ACHN (cell line): ENCODE measurements at regions not wholly inside any gene's neighbourhood (a gene's known extent, or its start where the extent isn't known, plus 50 kb on each side); places are given as distances from the start of the nearest gene placed in this dataset.
"Not testable (repeated sequence)": the region's sequence is repeated elsewhere in the genome, so short reads cannot be mapped to it uniquely, and the experiment has no call there.

Experiments
- DNase-seq: peaks from one replicate; pipeline ENCODE4 v3.0.0-alpha.2; 2015
- in situ Hi-C: cut with HindIII; loops from 2 replicates; pipeline ENCODE4 v1.10.0; 2017; ENCODE audit warnings: low sequenced_read_pairs, low pct_ligation_motif_present, low pct_unique_long_range_greater_than_20kb

GRCh38 chr16:25571712-25572111 is 120.0 kb upstream of the HS3ST4 start:
- no peak for DNase-seq
- in situ Hi-C loops: no loop called here

- in situ Hi-C loops: no loop called here
- DNase-seq: no peak
Measured at GRCh38 chr16:25570131-25570530, 121.6 kb upstream of the HS3ST4 start.

- DNase-seq: no peak
Measured at GRCh38 chr16:25568991-25569390, 122.8 kb upstream of the HS3ST4 start.

GRCh38 chr16:25566183-25566582 is 125.6 kb upstream of the HS3ST4 start:
- DNase-seq: no peak
- in situ Hi-C loops: no loop called here

More at GRCh38 chr16:25568991-25569390, 122.8 kb upstream of the HS3ST4 start:
- in situ Hi-C loops: no loop called here

- DNase-seq: no peak
- in situ Hi-C loops: no loop called here
Measured at GRCh38 chr16:25563700-25564099, 128.1 kb upstream of the HS3ST4 start.

- DNase-seq, in situ Hi-C loops: not testable (repeated sequence)
Measured at GRCh38 chr16:25561723-25562122, 130.0 kb upstream of the HS3ST4 start.

- DNase-seq, in situ Hi-C loops: not testable (repeated sequence)
Measured at GRCh38 chr16:25556968-25557312, 134.8 kb upstream of the HS3ST4 start.

GRCh38 chr16:25556289-25556967 is 135.3 kb upstream of the HS3ST4 start:
- in situ Hi-C loops, DNase-seq: not testable (repeated sequence)

GRCh38 chr16:25553711-25554436 is 137.9 kb upstream of the HS3ST4 start:
- peak; percentile 8 for DNase-seq
- in situ Hi-C loops: no loop called here

GRCh38 chr16:25550647-25551046 is 141.1 kb upstream of the HS3ST4 start:
- DNase-seq: no peak

GRCh38 chr16:25546791-25547190 is 145.0 kb upstream of the HS3ST4 start:
- in situ Hi-C loops: no loop called here
- DNase-seq: no peak

More at GRCh38 chr16:25550647-25551046, 141.1 kb upstream of the HS3ST4 start:
- in situ Hi-C loops: no loop called here

GRCh38 chr16:25544294-25544693 is 147.5 kb upstream of the HS3ST4 start:
- DNase-seq: no peak
- in situ Hi-C loops: no loop called here

- in situ Hi-C loops: no loop called here
- DNase-seq: no peak
Measured at GRCh38 chr16:25542306-25542705, 149.5 kb upstream of the HS3ST4 start.

- in situ Hi-C loops, DNase-seq: not testable (repeated sequence)
Measured at GRCh38 chr16:25539767-25540166, 152.0 kb upstream of the HS3ST4 start.

- DNase-seq: no peak
- in situ Hi-C loops: no loop called here
Measured at GRCh38 chr16:25523183-25523582, 168.6 kb upstream of the HS3ST4 start.

- in situ Hi-C loops: no loop called here
Measured at GRCh38 chr16:25512041-25512440, 179.7 kb upstream of the HS3ST4 start.

GRCh38 chr16:25509456-25509855 is 182.3 kb upstream of the HS3ST4 start:
- in situ Hi-C loops: no loop called here
- DNase-seq: no peak

More at GRCh38 chr16:25512041-25512440, 179.7 kb upstream of the HS3ST4 start:
- DNase-seq: no peak

- in situ Hi-C loops: no loop called here
- DNase-seq: no peak
Measured at GRCh38 chr16:25501530-25502255, 190.1 kb upstream of the HS3ST4 start.

GRCh38 chr16:25494292-25494691 is 197.5 kb upstream of the HS3ST4 start:
- in situ Hi-C loops: no loop called here
- no peak for DNase-seq
